ENCODE measurements at regions not wholly inside any gene's neighbourhood (a gene's known extent, or its start where the extent isn't known, plus 50 kb on each side); places are given as distances from the start of the nearest gene placed in this dataset.

GRCh38 chr22:47779474-47779873 lies 1017.0 kb downstream of the TBC1D22A start:
- no peak for TF ChIP-seq CTCF (IDR thresholded peaks at IDR 0.05; ENCODE audit: insufficient read depth, low read depth, low read length, missing control alignments)
- DNase-seq (ENCODE audit: low read depth), result no peak
- H3K4me3 ChIP-seq (ENCODE audit: low read length), result no peak overlapping the region

DNA sequence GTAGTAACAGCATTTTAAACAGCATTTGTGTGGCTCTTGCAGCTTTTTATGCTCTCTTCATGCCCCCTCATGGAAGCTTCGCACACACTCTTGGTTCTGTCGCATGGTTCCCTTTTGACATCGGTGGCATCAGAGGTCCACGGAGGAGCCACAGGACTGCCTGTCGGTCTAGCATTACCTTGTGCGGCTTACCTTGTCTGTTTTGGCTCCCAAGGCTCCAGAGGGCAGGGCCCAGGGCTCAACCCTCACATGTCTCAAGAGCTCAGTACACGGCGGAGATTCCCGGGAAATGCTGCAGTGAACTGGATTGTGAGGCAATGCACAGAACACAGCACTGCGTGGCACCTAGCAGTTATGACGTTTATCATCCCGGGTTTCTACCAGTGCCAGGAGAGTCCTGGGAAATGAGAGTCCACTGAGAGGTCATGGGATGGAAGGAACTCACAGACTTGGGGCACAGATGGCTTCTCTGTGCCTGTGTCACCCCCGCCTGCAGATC lies 1015.8 kb downstream of the TBC1D22A start:
- TF ChIP-seq CTCF (IDR thresholded peaks at IDR 0.05; ENCODE audit: insufficient read depth, low read depth, low read length, missing control alignments), result no peak
- H3K4me3 ChIP-seq (ENCODE audit: low read length), result no peak overlapping the region
- DNase-seq (ENCODE audit: low read depth), result no peak

DNA sequence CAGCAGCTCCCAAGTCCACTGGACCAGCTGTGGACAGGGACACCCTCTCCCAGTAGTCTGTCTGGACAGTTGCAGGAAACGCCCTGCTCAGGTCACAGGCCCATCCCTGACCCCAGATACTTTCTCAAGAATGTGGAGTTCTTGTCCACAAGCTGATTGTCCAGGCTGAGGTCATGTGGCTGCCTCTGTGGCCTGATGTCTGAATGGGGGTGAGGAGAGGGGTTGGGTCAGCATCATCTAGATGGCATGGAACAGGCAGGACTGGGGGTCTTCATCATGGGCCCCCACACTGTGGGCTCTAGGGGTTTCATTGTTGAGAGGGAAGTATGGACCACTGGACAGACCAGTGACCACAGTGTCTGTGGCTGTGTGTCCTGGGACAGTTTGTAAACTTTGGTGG lies 1015.0 kb downstream of the TBC1D22A start:
- no peak for DNase-seq (ENCODE audit: low read depth)
- no peak overlapping the region for H3K4me3 ChIP-seq (ENCODE audit: low read length)
- no peak for TF ChIP-seq CTCF (IDR thresholded peaks at IDR 0.05; ENCODE audit: insufficient read depth, low read depth, low read length, missing control alignments)

GRCh38 chr22:47776329-47776728 lies 1013.9 kb downstream of the TBC1D22A start:
- no peak for DNase-seq (ENCODE audit: low read depth)
- TF ChIP-seq CTCF (IDR thresholded peaks at IDR 0.05; ENCODE audit: insufficient read depth, low read depth, low read length, missing control alignments), result no peak
- no peak overlapping the region for H3K4me3 ChIP-seq (ENCODE audit: low read length)

GRCh38 chr22:47775686-47776085 lies 1013.2 kb downstream of the TBC1D22A start:
- no peak for TF ChIP-seq CTCF (IDR thresholded peaks at IDR 0.05; ENCODE audit: insufficient read depth, low read depth, low read length, missing control alignments)
- H3K4me3 ChIP-seq (ENCODE audit: low read length), result no peak overlapping the region

GRCh38 chr22:47775191-47775590 lies 1012.7 kb downstream of the TBC1D22A start:
- TF ChIP-seq CTCF (IDR thresholded peaks at IDR 0.05; ENCODE audit: insufficient read depth, low read depth, low read length, missing control alignments), result no peak

More at GRCh38 chr22:47775686-47776085, 1013.2 kb downstream of the TBC1D22A start:
- DNase-seq (ENCODE audit: low read depth), result peak; percentile 5

DNA sequence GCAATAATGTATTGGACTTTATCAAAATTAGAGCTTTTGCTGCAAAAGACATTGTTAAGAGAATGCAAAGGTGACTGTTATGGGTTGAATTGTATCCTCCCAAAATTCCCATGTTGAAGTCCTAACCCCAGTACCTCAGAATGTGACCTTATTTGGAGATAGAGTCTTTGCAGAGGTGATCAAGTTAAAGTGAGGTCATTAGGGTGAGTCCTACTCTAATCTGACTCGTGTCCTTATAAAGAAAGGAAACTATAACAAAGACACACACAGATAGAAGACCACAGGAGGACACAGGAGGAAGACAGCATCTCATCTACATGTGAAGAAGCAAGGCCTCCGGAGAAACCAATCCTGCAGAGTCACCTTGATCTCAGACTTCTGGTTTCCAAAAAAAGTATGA lies 1011.2 kb downstream of the TBC1D22A start:
- no peak for TF ChIP-seq CTCF (IDR thresholded peaks at IDR 0.05; ENCODE audit: insufficient read depth, low read depth, low read length, missing control alignments)
- no peak overlapping the region for H3K4me3 ChIP-seq (ENCODE audit: low read length)
- no peak for DNase-seq (ENCODE audit: low read depth)

More at GRCh38 chr22:47775191-47775590, 1012.7 kb downstream of the TBC1D22A start:
- no peak overlapping the region for H3K4me3 ChIP-seq (ENCODE audit: low read length)
- no peak for DNase-seq (ENCODE audit: low read depth)

Measured in epithelial cell of esophagus (primary cell).